ENCODE measurements at regions not wholly inside any gene's neighbourhood (a gene's known extent, or its start where the extent isn't known, plus 50 kb on each side); places are given as distances from the start of the nearest gene placed in this dataset.

DNA sequence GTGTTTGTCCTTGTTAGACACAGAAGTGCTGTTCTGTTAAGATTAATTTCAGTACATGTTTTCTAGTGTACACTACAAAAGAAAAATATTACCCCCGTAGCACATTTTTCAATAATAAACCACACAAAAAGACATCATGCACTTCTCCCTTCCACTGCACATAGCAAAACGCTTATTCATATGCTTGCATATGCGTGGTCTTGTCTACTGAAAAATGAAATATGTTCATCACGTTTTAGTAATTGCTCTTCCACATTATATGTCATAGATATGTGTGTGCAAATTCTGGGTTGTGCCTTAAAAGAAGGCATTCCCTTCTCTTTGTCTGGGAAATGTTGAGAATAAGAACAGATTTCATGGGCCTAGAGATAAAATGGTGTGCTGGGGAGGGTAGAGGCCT lies 353.9 kb downstream of the NSUN3 start:
- Histone ChIP-seq H2BK120ac (replicated peaks; ENCODE audit: low read depth, low read length) (no peak overlapping the region), H3K18ac (ENCODE audit: extremely low read depth, low read length) (no peak overlapping the region), H2BK12ac (ENCODE audit: low read depth, low read length) (no peak overlapping the region), H3K9me3 (ENCODE audit: insufficient read depth in 2 of 2, low read depth in 1 of 2, low read length in 1 of 2) (0 out of 4 replicates have a peak, but pooled peaks cover 0 to 2% of the 10 kb centered on the region in 2 experiments), H4K5ac (ENCODE audit: insufficient read length, low read depth, low read length) (no peak overlapping the region), H3K4ac (replicated peaks; ENCODE audit: insufficient read length, low read depth, low read length) (no peak overlapping the region), H3K27me3 (replicated peaks in 1 of 4; ENCODE audit: control insufficient read depth in 3 of 4, extremely low read depth in 1 of 4, insufficient read depth in 3 of 4, low read length in 3 of 4) (no peaks in the 10 kb centered on the region), H3K4me1 (replicated peaks in 1 of 4; ENCODE audit: control insufficient read depth in 3 of 4, insufficient read depth in 4 of 4, low read length in 3 of 4) (peaks cover 0 to 9% (median 4%) of the 10 kb centered on the region in 4 experiments; a peak in 4 of 7 replicates), H3K56ac (replicated peaks; ENCODE audit: insufficient read length, low read depth, low read length) (no peak overlapping the region), H2AK5ac (ENCODE audit: low read depth, low read length) (no peak overlapping the region), H3K79me1 (ENCODE audit: low read depth, low read length) (no peaks in the 10 kb centered on the region), H4K20me1 (replicated peaks in 1 of 2; ENCODE audit: control insufficient read depth in 1 of 2, insufficient read depth in 2 of 2, low read length in 2 of 2) (no peaks in the 10 kb centered on the region), H3K36me3 (ENCODE audit: control insufficient read depth in 2 of 4, insufficient read depth in 4 of 4, low read length in 3 of 4) (no peaks in the 10 kb centered on the region), H3K9ac (replicated peaks in 1 of 4; ENCODE audit: extremely low read depth in 1 of 4, low read depth in 3 of 4, low read length in 3 of 4) (no peak overlapping the region), H3K14ac (ENCODE audit: insufficient read length) (no peak overlapping the region), H4K91ac (replicated peaks; ENCODE audit: insufficient read length, low read length) (no peak overlapping the region), H3K27ac (ENCODE audit: low read depth, low read length) (no peak overlapping the region), H3K79me2 (ENCODE audit: control insufficient read depth in 1 of 2, insufficient read depth in 2 of 2, low read length in 2 of 2) (no peaks in the 10 kb centered on the region), H4K8ac (ENCODE audit: extremely low read depth, insufficient read depth, low read length) (no peak overlapping the region), H3K4me2 (ENCODE audit: insufficient read depth in 1 of 2, low read depth in 2 of 2, low read length in 2 of 2) (no peak overlapping the region), H2BK15ac (ENCODE audit: low read length) (no peak overlapping the region), H2AFZ (ENCODE audit: low read length) (no peak overlapping the region), H2BK5ac (ENCODE audit: low read depth, low read length) (no peak overlapping the region), H3K23ac (ENCODE audit: insufficient read length) (no peak overlapping the region), H2BK20ac (ENCODE audit: low read length) (no peak overlapping the region), H3K4me3 (ENCODE audit: extremely low read depth in 1 of 4, insufficient read depth in 2 of 4, low read depth in 3 of 4, low read length in 4 of 4) (no peak overlapping the region), H3K23me2 (ENCODE audit: low read depth, low read length) (no peaks in the 10 kb centered on the region)
- POLR2A ChIA-PET (ENCODE audit: partially characterized antibody): no interaction called here
- FAIRE-seq (no peak), DNase-seq (ENCODE audit: low read depth in 1 of 2, low spot score in 2 of 2) (no peak)
- CTCF ChIA-PET (ENCODE audit: partially characterized antibody): no interaction called here
- WGBS, 2 experiments (ENCODE audit: extremely low coverage in 1 of 2, insufficient coverage in 1 of 2, insufficient read length in 1 of 2, insufficient replicate concordance in 2 of 2, low coverage in 1 of 2, low lambda C conversion rate in 2 of 2, missing lambda C conversion rate in 1 of 2): 91% methylated on average over 4 of the region's 4 CpGs; no CpG with 5 or more reads in 1 of the 2 experiments
- no peak for TF ChIP-seq YY1 (IDR thresholded peaks at IDR 0.05; ENCODE audit: low read depth, low read length)
- TF ChIP-seq SP2 (IDR thresholded peaks at IDR 0.05; ENCODE audit: low read length): no peak
- no peak for TF ChIP-seq SAP30 (IDR thresholded peaks at IDR 0.05; ENCODE audit: insufficient read depth, insufficient replicate concordance, low read length)
- TF ChIP-seq, protein P1, sequence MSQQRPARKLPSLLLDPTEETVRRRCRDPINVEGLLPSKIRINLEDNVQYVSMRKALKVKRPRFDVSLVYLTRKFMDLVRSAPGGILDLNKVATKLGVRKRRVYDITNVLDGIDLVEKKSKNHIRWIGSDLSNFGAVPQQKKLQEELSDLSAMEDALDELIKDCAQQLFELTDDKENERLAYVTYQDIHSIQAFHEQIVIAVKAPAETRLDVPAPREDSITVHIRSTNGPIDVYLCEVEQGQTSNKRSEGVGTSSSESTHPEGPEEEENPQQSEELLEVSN (IDR thresholded peaks at IDR 0.05): no peak
- TF ChIP-seq, protein P2, sequence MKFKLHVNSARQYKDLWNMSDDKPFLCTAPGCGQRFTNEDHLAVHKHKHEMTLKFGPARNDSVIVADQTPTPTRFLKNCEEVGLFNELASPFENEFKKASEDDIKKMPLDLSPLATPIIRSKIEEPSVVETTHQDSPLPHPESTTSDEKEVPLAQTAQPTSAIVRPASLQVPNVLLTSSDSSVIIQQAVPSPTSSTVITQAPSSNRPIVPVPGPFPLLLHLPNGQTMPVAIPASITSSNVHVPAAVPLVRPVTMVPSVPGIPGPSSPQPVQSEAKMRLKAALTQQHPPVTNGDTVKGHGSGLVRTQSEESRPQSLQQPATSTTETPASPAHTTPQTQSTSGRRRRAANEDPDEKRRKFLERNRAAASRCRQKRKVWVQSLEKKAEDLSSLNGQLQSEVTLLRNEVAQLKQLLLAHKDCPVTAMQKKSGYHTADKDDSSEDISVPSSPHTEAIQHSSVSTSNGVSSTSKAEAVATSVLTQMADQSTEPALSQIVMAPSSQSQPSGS (IDR thresholded peaks at IDR 0.05; ENCODE audit: low read length): no peak
- no peak for TF ChIP-seq EZH2 (IDR thresholded peaks at IDR 0.05; ENCODE audit: low read depth, low read length, severe bottlenecking)
- no peak for TF ChIP-seq POU5F1 (IDR thresholded peaks at IDR 0.05; ENCODE audit: low read depth, low read length)
- TF ChIP-seq GABPA (IDR thresholded peaks at IDR 0.05; ENCODE audit: borderline replicate concordance, insufficient read depth, low read length): no peak
- TF ChIP-seq KDM4A (IDR thresholded peaks at IDR 0.05; ENCODE audit: low read depth, low read length, severe bottlenecking): no peak
- no peak for TF ChIP-seq TAF7 (optimal IDR thresholded peaks at IDR 0.05; ENCODE audit: borderline replicate concordance, low read depth, low read length)
- TF ChIP-seq SRF (IDR thresholded peaks at IDR 0.05; ENCODE audit: low read depth, low read length): no peak
- TF ChIP-seq EP300 (IDR thresholded peaks at IDR 0.05; ENCODE audit: borderline replicate concordance in 1 of 2, low read depth in 2 of 2, low read length in 2 of 2): no peak

Data from H1 (cell line).